ENCODE measurements at regions not wholly inside any gene's neighbourhood (a gene's known extent, or its start where the extent isn't known, plus 50 kb on each side); places are given as distances from the start of the nearest gene placed in this dataset.

GRCh38 chr1:84748364-84748763, 58.1 kb upstream of the SSX2IP start:
- Histone ChIP-seq H3K14ac (replicated peaks; ENCODE audit: low read depth, low read length) (no peak overlapping the region), H3K56ac (ENCODE audit: extremely low read depth, insufficient read depth, low read length) (no peak overlapping the region), H3K18ac (ENCODE audit: low read depth, low read length) (no peak overlapping the region), H3K36me3 (ENCODE audit: control insufficient read depth, insufficient read depth, low read length) (no peaks in the 10 kb centered on the region), H3K79me1 (ENCODE audit: low read depth in 1 of 2, low read length in 2 of 2) (no peaks in the 10 kb centered on the region), H4K91ac (ENCODE audit: insufficient read depth, low read depth, low read length) (no peak overlapping the region), H2BK20ac (ENCODE audit: low read depth, low read length) (no peak overlapping the region), H3K4me1 (ENCODE audit: control insufficient read depth, insufficient read depth, low read length) (peaks cover 4% of the 10 kb centered on the region; the same call in 1 of the 2 replicates), H3K4me3 (ENCODE audit: insufficient read depth, low read depth, low read length) (no peak overlapping the region), H2BK120ac (ENCODE audit: low read depth, low read length) (0 out of 2 replicates have a peak overlapping the region, but pooled peaks have one; percentile 1), H2BK5ac (ENCODE audit: low read depth, low read length, poor library complexity, severe bottlenecking) (no peak overlapping the region), H3K4me2 (ENCODE audit: low read depth, low read length) (no peak overlapping the region), H3K4ac (ENCODE audit: low read depth, low read length) (no peak overlapping the region), H4K5ac (ENCODE audit: low read depth, low read length) (no peak overlapping the region), H3K9me1 (ENCODE audit: insufficient read depth, low read length) (peaks cover 4% of the 10 kb centered on the region; the same call in 1 of the 2 replicates), H3K27ac (ENCODE audit: insufficient read depth, low read length) (no peak overlapping the region), H3K27me3 (ENCODE audit: control insufficient read depth, insufficient read depth, low read length) (no peaks in the 10 kb centered on the region), H2AFZ (replicated peaks; ENCODE audit: low read length, poor library complexity) (no peak overlapping the region), H3K9ac (ENCODE audit: low read depth, low read length) (no peak overlapping the region), H2AK9ac (replicated peaks; ENCODE audit: low read depth, low read length, poor library complexity) (no peak overlapping the region), H4K20me1 (ENCODE audit: insufficient read depth, low read length) (no peaks in the 10 kb centered on the region), H2BK15ac (ENCODE audit: low read depth, low read length) (no peak overlapping the region), H3K9me3 (ENCODE audit: control insufficient read depth, insufficient read depth, low read length) (no peaks in the 10 kb centered on the region), H2AK5ac (ENCODE audit: low read depth, low read length) (no peak overlapping the region), H3K23ac (ENCODE audit: low read depth, low read length) (no peak overlapping the region), H4K8ac (ENCODE audit: low read depth in 2 of 2, low read length in 2 of 2) (no peak overlapping the region)
- BruUV-seq (replicated peaks), result no TSS peak
- dilution Hi-C loops (cut with HindIII; ENCODE audit: low sequenced_read_pairs, unreplicated experiment) (no loop called here), in situ Hi-C loops (cut with MboI; ENCODE audit: low sequenced_read_pairs) (no loop called here), intact Hi-C loops (cut with micrococcal nuclease) (no loop called here)
- WGBS, 2 experiments (ENCODE audit: extremely low coverage in 2 of 2, insufficient read length in 1 of 2), result no CpG with 5 or more reads among the region's 3 CpGs
- no peak for ATAC-seq (ENCODE audit: low read depth)
- DNase-seq, result no peak
- CTCF ChIA-PET, result no interaction called here
- POLR2A ChIA-PET (ENCODE audit: unreplicated experiment), result no interaction called here
- TF ChIP-seq BHLHE40 (IDR thresholded peaks at IDR 0.05; ENCODE audit: low read depth, low read length) (no peak), POLR2A (IDR thresholded peaks at IDR 0.05; ENCODE audit: low read depth, low read length) (no peak), SMC3 (IDR thresholded peaks at IDR 0.05; ENCODE audit: low read depth, low read length) (no peak), NFE2L2 (IDR thresholded peaks at IDR 0.05; ENCODE audit: low read depth, low read length) (no peak), CEBPB (IDR thresholded peaks at IDR 0.05; ENCODE audit: low read depth, low read length) (no peak), RAD21 (IDR thresholded peaks at IDR 0.05; ENCODE audit: low read length) (no peak), FOS (IDR thresholded peaks at IDR 0.05; ENCODE audit: low read depth, low read length) (no peak), ELK1 (IDR thresholded peaks at IDR 0.05; ENCODE audit: borderline replicate concordance, low read depth, low read length) (no peak), RFX5 (IDR thresholded peaks at IDR 0.05; ENCODE audit: low read depth, low read length) (no peak), MAZ (IDR thresholded peaks at IDR 0.05; ENCODE audit: borderline replicate concordance, low read depth, low read length) (no peak), MXI1 (IDR thresholded peaks at IDR 0.05; ENCODE audit: borderline replicate concordance, low read depth, low read length) (no peak), USF2 (IDR thresholded peaks at IDR 0.05; ENCODE audit: low read depth, low read length) (no peak), RCOR1 (IDR thresholded peaks at IDR 0.05; ENCODE audit: insufficient replicate concordance, low read length) (no peak), CHD1 (IDR thresholded peaks at IDR 0.05; ENCODE audit: low read depth, low read length) (no peak), MAFK (IDR thresholded peaks at IDR 0.05; ENCODE audit: low read depth, low read length) (no peak)
- TF ChIP-seq, protein P1, sequence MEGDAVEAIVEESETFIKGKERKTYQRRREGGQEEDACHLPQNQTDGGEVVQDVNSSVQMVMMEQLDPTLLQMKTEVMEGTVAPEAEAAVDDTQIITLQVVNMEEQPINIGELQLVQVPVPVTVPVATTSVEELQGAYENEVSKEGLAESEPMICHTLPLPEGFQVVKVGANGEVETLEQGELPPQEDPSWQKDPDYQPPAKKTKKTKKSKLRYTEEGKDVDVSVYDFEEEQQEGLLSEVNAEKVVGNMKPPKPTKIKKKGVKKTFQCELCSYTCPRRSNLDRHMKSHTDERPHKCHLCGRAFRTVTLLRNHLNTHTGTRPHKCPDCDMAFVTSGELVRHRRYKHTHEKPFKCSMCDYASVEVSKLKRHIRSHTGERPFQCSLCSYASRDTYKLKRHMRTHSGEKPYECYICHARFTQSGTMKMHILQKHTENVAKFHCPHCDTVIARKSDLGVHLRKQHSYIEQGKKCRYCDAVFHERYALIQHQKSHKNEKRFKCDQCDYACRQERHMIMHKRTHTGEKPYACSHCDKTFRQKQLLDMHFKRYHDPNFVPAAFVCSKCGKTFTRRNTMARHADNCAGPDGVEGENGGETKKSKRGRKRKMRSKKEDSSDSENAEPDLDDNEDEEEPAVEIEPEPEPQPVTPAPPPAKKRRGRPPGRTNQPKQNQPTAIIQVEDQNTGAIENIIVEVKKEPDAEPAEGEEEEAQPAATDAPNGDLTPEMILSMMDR (conservative IDR thresholded peaks at IDR 0.05; ENCODE audit: low read depth, low read length), result no peak

All from IMR-90 (cell line).